ENCODE measurements at regions not wholly inside any gene's neighbourhood (a gene's known extent, or its start where the extent isn't known, plus 50 kb on each side); places are given as distances from the start of the nearest gene placed in this dataset.

DNA sequence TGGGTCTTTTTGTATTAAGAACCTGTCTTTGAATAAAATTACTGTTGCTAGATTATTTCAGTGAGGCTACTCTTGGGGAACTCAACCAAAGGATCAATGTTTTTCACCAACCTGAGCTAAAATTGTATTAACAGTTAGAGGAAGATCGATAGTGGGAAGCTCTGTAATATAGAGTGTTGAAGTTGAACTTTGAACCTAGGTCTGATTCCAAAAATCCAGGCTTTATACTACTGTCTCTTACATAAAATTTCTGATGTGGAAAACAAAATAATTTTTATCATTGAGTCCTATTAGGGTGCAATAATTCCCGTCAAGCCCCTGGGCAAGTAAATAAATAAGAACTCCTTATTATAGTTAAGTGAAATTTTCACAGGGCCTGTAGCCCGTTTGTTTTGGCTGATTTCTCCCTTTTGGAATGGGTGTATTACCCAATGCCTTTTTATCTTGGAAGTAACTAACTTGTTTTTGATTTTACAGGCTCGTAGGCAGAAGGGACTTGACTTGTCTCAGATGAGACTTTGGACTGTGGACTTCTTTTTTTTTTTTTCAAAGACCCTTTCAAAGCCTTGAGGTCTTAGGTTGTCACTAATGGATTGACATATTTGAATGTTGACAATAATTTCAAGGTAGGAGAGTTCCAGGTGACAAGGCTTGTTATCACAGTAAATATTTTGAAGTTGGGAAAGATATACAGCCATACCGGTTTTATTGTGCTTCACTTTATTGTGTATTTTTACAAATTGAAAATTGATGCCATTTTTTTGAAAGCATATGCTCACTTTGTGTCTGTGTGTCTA lies 276.1 kb downstream of the NFKBIZ start:
- 100% methylated on average over 1 of the region's 5 CpGs for WGBS (ENCODE audit: insufficient coverage)
- no peak overlapping the region for H3K27ac Mint-ChIP-seq
- no peak for TF ChIP-seq EZH2 (IDR thresholded peaks at IDR 0.05; ENCODE audit: borderline replicate concordance, insufficient read depth, low read depth, low read length, poor library complexity, severe bottlenecking)
- TF ChIP-seq, protein P1, sequence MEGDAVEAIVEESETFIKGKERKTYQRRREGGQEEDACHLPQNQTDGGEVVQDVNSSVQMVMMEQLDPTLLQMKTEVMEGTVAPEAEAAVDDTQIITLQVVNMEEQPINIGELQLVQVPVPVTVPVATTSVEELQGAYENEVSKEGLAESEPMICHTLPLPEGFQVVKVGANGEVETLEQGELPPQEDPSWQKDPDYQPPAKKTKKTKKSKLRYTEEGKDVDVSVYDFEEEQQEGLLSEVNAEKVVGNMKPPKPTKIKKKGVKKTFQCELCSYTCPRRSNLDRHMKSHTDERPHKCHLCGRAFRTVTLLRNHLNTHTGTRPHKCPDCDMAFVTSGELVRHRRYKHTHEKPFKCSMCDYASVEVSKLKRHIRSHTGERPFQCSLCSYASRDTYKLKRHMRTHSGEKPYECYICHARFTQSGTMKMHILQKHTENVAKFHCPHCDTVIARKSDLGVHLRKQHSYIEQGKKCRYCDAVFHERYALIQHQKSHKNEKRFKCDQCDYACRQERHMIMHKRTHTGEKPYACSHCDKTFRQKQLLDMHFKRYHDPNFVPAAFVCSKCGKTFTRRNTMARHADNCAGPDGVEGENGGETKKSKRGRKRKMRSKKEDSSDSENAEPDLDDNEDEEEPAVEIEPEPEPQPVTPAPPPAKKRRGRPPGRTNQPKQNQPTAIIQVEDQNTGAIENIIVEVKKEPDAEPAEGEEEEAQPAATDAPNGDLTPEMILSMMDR (IDR thresholded peaks at IDR 0.05) = no peak
- Histone ChIP-seq H3K9me3 (ENCODE audit: control extremely low read depth in 1 of 3, control insufficient read depth in 2 of 3, insufficient read depth in 1 of 3, low read length in 2 of 3) (peaks cover 1 to 16% (median 10%) of the 10 kb centered on the region in 3 donors), H3K79me2 (ENCODE audit: control insufficient read depth, insufficient read depth, low read length) (no peaks in the 10 kb centered on the region), H3K4me2 (replicated peaks; ENCODE audit: low read depth, low read length, poor library complexity, severe bottlenecking) (no peak overlapping the region), H3K36me3 (replicated peaks in 1 of 2; ENCODE audit: control extremely low read depth in 1 of 2, control insufficient read depth in 1 of 2, extremely low read depth in 1 of 2, insufficient read depth in 2 of 2, low read length in 1 of 2) (no peaks in the 10 kb centered on the region), H4K20me1 (ENCODE audit: control insufficient read depth, insufficient read depth, low read length, poor library complexity, severe bottlenecking) (no peaks in the 10 kb centered on the region), H3K27me3 (replicated peaks in 1 of 4; ENCODE audit: control extremely low read depth in 1 of 4, control insufficient read depth in 3 of 4, insufficient read depth in 4 of 4, low read length in 3 of 4) (no peaks in the 10 kb centered on the region), H3K27ac (ENCODE audit: low read length in 2 of 2) (no peak overlapping the region), H3K4me3 (ENCODE audit: control extremely low read depth in 1 of 5, extremely low read depth in 1 of 5, insufficient read depth in 1 of 5, low read depth in 2 of 5, low read length in 4 of 5) (no peak overlapping the region), H3K9ac (ENCODE audit: low read length) (no peak overlapping the region), H2AFZ (ENCODE audit: insufficient read depth, low read depth, low read length, poor library complexity, severe bottlenecking) (no peak overlapping the region), H3K4me1 (ENCODE audit: control insufficient read depth in 2 of 2, insufficient read depth in 2 of 2, low read length in 2 of 2) (peaks cover 3 to 5% of the 10 kb centered on the region in 2 donors)
- no peak for ATAC-seq (ENCODE audit: low read depth)
- H3K4me1 Mint-ChIP-seq = peaks cover 8% of the 10 kb centered on the region
- no peak overlapping the region for H3K4me3 Mint-ChIP-seq
- no peaks in the 10 kb centered on the region for H3K27me3 Mint-ChIP-seq
- no peak for DNase-seq
- CTCF ChIA-PET = no interaction called here
- POLR2A ChIA-PET = no interaction called here
- peaks cover 10% of the 10 kb centered on the region for H3K9me3 Mint-ChIP-seq (ENCODE audit: insufficient read depth)
- intact Hi-C loops (cut with micrococcal nuclease) = no loop called here

DNA sequence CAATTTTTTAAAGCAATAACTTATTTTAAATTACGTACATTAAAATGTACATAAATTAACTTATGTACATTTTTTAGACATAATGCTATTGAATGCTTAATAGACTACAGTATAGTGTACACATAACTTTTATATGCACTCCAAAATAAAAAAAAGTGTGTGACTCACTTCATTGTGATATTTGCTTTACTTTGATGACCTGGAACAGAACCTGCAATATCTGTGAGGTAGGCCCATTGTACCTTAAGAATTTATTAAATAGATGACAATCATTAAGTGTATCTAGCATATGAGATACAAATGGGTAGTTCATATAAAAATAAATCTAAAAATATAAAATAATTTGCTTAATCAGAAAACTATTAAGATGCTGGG lies 276.7 kb downstream of the NFKBIZ start:
- TF ChIP-seq EZH2 (IDR thresholded peaks at IDR 0.05; ENCODE audit: borderline replicate concordance, insufficient read depth, low read depth, low read length, poor library complexity, severe bottlenecking) = no peak
- TF ChIP-seq, protein P1 (IDR thresholded peaks at IDR 0.05) = no peak
- H3K27ac ChIP-seq (ENCODE audit: low read length in 2 of 2) = no peak overlapping the region
- no peak overlapping the region for H2AFZ ChIP-seq (ENCODE audit: insufficient read depth, low read depth, low read length, poor library complexity, severe bottlenecking)
- peaks cover 11% of the 10 kb centered on the region for H3K4me1 Mint-ChIP-seq
- no peaks in the 10 kb centered on the region for H3K79me2 ChIP-seq (ENCODE audit: control insufficient read depth, insufficient read depth, low read length)
- no peaks in the 10 kb centered on the region for H3K27me3 Mint-ChIP-seq
- no peak overlapping the region for H3K9ac ChIP-seq (ENCODE audit: low read length)
- H3K4me1 ChIP-seq (ENCODE audit: control insufficient read depth in 2 of 2, insufficient read depth in 2 of 2, low read length in 2 of 2) = peaks cover 7 to 9% of the 10 kb centered on the region in 2 donors
- WGBS (ENCODE audit: insufficient coverage) = no CpG with 5 or more reads among the region's 1 CpG
- H3K4me3 ChIP-seq (ENCODE audit: control extremely low read depth in 1 of 5, extremely low read depth in 1 of 5, insufficient read depth in 1 of 5, low read depth in 2 of 5, low read length in 4 of 5) = no peak overlapping the region
- peaks cover 1 to 16% (median 10%) of the 10 kb centered on the region in 3 donors for H3K9me3 ChIP-seq (ENCODE audit: control extremely low read depth in 1 of 3, control insufficient read depth in 2 of 3, insufficient read depth in 1 of 3, low read length in 2 of 3)
- ChIA-PET POLR2A (no interaction called here), CTCF (no interaction called here)
- H3K4me3 Mint-ChIP-seq = no peak overlapping the region
- intact Hi-C loops (cut with micrococcal nuclease) = no loop called here
- H3K36me3 ChIP-seq (replicated peaks in 1 of 2; ENCODE audit: control extremely low read depth in 1 of 2, control insufficient read depth in 1 of 2, extremely low read depth in 1 of 2, insufficient read depth in 2 of 2, low read length in 1 of 2) = no peaks in the 10 kb centered on the region
- no peak for ATAC-seq (ENCODE audit: low read depth)
- no peak overlapping the region for H3K4me2 ChIP-seq (replicated peaks; ENCODE audit: low read depth, low read length, poor library complexity, severe bottlenecking)
- peaks cover 10% of the 10 kb centered on the region for H3K9me3 Mint-ChIP-seq (ENCODE audit: insufficient read depth)
- H3K27me3 ChIP-seq (replicated peaks in 1 of 4; ENCODE audit: control extremely low read depth in 1 of 4, control insufficient read depth in 3 of 4, insufficient read depth in 4 of 4, low read length in 3 of 4) = no peaks in the 10 kb centered on the region
- H3K27ac Mint-ChIP-seq = no peak overlapping the region
- H4K20me1 ChIP-seq (ENCODE audit: control insufficient read depth, insufficient read depth, low read length, poor library complexity, severe bottlenecking) = no peaks in the 10 kb centered on the region
- no peak for DNase-seq

All from B cell (primary cell).